Right lung (tissue), 2 donors: ENCODE measurements at regions not wholly inside any gene's neighbourhood (a gene's known extent, or its start where the extent isn't known, plus 50 kb on each side); places are given as distances from the start of the nearest gene placed in this dataset.

Source experiments
- DNase-seq, 2 donors: peaks; one replicate each; pipeline ENCODE4 v3.0.0-alpha.2; 2013

- no peak for DNase-seq
Measured at GRCh38 chr2:11953258-11953657, 206.8 kb downstream of the LPIN1 start.

GRCh38 chr2:11955314-11955713 lies 208.9 kb downstream of the LPIN1 start:
- DNase-seq = no peak

GRCh38 chr2:11955884-11956291 lies 209.5 kb downstream of the LPIN1 start:
- DNase-seq = peak in 1 of 2 donors; percentile 62

GRCh38 chr2:11962707-11963328 lies 216.4 kb downstream of the LPIN1 start:
- DNase-seq = no peak

- DNase-seq = no peak
Measured at GRCh38 chr2:11963966-11964365, 217.5 kb downstream of the LPIN1 start.

GRCh38 chr2:11967946-11968465 lies 221.6 kb downstream of the LPIN1 start:
- peak; percentile 51 to 64 for DNase-seq

GRCh38 chr2:11968521-11968920 lies 222.1 kb downstream of the LPIN1 start:
- DNase-seq = no peak

- DNase-seq = no peak
Measured at GRCh38 chr2:11969774-11970173, 223.3 kb downstream of the LPIN1 start.

GRCh38 chr2:11974573-11974972 lies 228.1 kb downstream of the LPIN1 start:
- DNase-seq = no peak

GRCh38 chr2:11975373-11975772 lies 228.9 kb downstream of the LPIN1 start:
- DNase-seq = no peak

GRCh38 chr2:11976073-11976472 lies 229.6 kb downstream of the LPIN1 start:
- no peak for DNase-seq

- no peak for DNase-seq
Measured at GRCh38 chr2:11977766-11978524, 231.5 kb downstream of the LPIN1 start.

- DNase-seq = no peak
Measured at GRCh38 chr2:11980809-11981208, 234.4 kb downstream of the LPIN1 start.

- DNase-seq = no peak
Measured at GRCh38 chr2:11983401-11983800, 237.0 kb downstream of the LPIN1 start.

GRCh38 chr2:11983870-11984269 lies 237.4 kb downstream of the LPIN1 start:
- no peak for DNase-seq

- DNase-seq = no peak
Measured at GRCh38 chr2:11984316-11985158, 238.1 kb downstream of the LPIN1 start.

GRCh38 chr2:11985817-11986566 lies 239.6 kb downstream of the LPIN1 start:
- no peak for DNase-seq

GRCh38 chr2:11987151-11987550 lies 240.7 kb downstream of the LPIN1 start:
- DNase-seq = no peak

- no peak for DNase-seq
Measured at GRCh38 chr2:11988691-11989353, 242.4 kb downstream of the LPIN1 start.

GRCh38 chr2:11989354-11989703 lies 242.9 kb downstream of the LPIN1 start:
- no peak for DNase-seq

- DNase-seq = no peak
Measured at GRCh38 chr2:11990576-11990975, 244.1 kb downstream of the LPIN1 start.
